ENCODE measurements at regions not wholly inside any gene's neighbourhood (a gene's known extent, or its start where the extent isn't known, plus 50 kb on each side); places are given as distances from the start of the nearest gene placed in this dataset.

GRCh38 chr12:107553211-107553765, 132.3 kb upstream of the PWP1 start:
- Histone ChIP-seq H3K4me1 (no peaks in the 10 kb centered on the region), H3K4me3 (no peak overlapping the region), H4K20me1 (no peaks in the 10 kb centered on the region), H3K4me2 (no peak overlapping the region), H3K9ac (no peak overlapping the region), H3K27me3 (no peaks in the 10 kb centered on the region), H3K9me3 (no peaks in the 10 kb centered on the region), H3K27ac (no peak overlapping the region), H3K36me3 (no peaks in the 10 kb centered on the region)
- no peak for TF ChIP-seq Cebpa-rat (IDR thresholded peaks at IDR 0.05)

DNA sequence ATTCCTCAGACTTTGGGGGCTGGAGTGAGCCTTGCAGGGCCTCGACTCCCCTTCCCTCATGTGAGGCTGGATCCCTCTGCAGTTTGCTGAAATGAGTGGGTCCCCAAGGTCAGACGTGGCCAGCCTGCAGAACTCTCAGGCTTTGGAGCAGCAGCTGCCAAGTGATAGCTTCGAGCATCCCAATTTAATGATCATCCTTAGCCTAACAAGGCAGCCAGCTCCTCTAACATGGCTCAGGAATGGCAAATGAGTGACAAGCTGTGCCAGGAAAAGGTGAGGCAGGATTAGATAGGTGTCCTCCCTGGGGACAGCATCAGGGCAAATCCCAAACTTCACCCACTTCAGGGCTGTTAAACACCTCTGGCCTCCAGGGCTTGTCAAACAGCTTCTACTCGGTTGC, 130.7 kb upstream of the PWP1 start:
- H3K4me1 ChIP-seq: peaks cover 12% of the 10 kb centered on the region
- no peak overlapping the region for H3K9ac ChIP-seq
- H3K36me3 ChIP-seq: no peaks in the 10 kb centered on the region
- H3K27ac ChIP-seq: no peak overlapping the region
- TF ChIP-seq Cebpa-rat (IDR thresholded peaks at IDR 0.05): no peak
- no peak overlapping the region for H3K4me2 ChIP-seq
- H3K4me3 ChIP-seq: no peak overlapping the region
- no peaks in the 10 kb centered on the region for H4K20me1 ChIP-seq
- no peaks in the 10 kb centered on the region for H3K9me3 ChIP-seq
- no peaks in the 10 kb centered on the region for H3K27me3 ChIP-seq

DNA sequence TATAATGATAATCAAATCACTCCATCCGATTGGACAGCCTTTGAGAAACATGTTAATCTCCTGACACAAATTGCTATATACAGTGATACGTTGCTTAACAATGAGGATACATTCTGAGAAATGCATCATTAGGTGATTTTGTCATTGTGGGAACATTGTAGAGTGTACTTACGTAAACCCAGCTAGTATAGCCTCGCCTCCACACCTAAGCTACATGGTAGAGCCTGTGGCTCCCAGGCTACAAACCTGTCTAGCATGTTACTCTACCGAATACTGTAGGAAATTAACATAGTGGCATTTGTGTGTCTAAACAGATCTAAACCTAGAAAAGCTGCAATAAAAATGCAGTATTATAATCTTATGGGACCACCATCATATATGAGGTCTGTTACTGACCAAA, 128.6 kb upstream of the PWP1 start:
- TF ChIP-seq Cebpa-rat (IDR thresholded peaks at IDR 0.05): no peak
- H4K20me1 ChIP-seq: no peaks in the 10 kb centered on the region

GRCh38 chr12:107557589-107558100, 128.0 kb upstream of the PWP1 start:
- Histone ChIP-seq H3K4me2 (no peak overlapping the region), H3K4me1 (peaks cover 18% of the 10 kb centered on the region), H3K36me3 (no peaks in the 10 kb centered on the region), H3K27me3 (no peaks in the 10 kb centered on the region), H3K9ac (no peak overlapping the region), H4K20me1 (no peaks in the 10 kb centered on the region), H3K4me3 (no peak overlapping the region), H3K27ac (no peak overlapping the region), H3K9me3 (no peaks in the 10 kb centered on the region)
- no peak for TF ChIP-seq Cebpa-rat (IDR thresholded peaks at IDR 0.05)

More for the DNA sequence above, 128.6 kb upstream of the PWP1 start:
- Histone ChIP-seq H3K4me1 (peaks cover 18% of the 10 kb centered on the region), H3K9ac (no peak overlapping the region), H3K4me3 (no peak overlapping the region), H3K27ac (no peak overlapping the region), H3K9me3 (no peaks in the 10 kb centered on the region), H3K4me2 (no peak overlapping the region), H3K27me3 (no peaks in the 10 kb centered on the region), H3K36me3 (no peaks in the 10 kb centered on the region)

DNA sequence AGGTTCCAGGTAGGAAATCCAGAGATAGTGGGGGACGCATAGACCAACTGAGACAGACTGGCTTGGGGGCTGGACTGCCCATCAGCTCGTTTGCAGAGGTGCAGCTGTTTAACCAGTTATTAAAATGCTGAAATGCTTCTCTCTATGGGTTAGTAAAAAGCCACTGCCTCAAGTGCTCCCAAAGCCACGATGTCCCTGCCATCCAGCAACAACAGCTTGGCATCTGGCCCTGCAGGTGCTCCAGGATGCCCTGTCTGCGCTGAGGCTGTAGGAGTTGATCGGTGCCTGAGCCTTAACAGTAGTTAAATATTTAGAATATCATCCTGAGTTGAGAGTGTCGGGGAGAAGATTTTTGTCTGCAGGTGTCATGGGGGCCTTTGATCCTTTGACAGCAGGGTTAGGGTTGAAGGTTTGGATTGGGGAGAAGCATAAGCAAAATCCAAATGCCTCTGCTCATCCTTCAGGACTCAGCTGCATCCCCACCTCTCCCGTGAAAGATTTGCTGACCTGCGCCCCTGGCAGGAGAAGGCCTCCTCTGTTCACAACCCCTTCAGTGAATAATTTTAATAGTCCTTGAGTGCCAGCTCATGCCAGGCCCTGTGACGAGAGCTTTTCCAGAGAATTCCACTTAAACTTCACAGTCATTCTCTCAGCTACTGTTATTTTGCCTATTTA, 127.3 kb upstream of the PWP1 start:
- Histone ChIP-seq H3K36me3 (no peaks in the 10 kb centered on the region), H3K4me3 (no peak overlapping the region), H3K9ac (no peak overlapping the region), H3K27ac (no peak overlapping the region), H3K9me3 (no peaks in the 10 kb centered on the region), H3K4me1 (peaks cover 18% of the 10 kb centered on the region), H3K4me2 (peak overlapping the region; percentile 39), H3K27me3 (no peaks in the 10 kb centered on the region), H4K20me1 (no peaks in the 10 kb centered on the region)
- TF ChIP-seq Cebpa-rat (IDR thresholded peaks at IDR 0.05): no peak

- H3K4me3 ChIP-seq: no peak overlapping the region
- TF ChIP-seq Cebpa-rat (IDR thresholded peaks at IDR 0.05): no peak
- no peaks in the 10 kb centered on the region for H3K9me3 ChIP-seq
- H3K36me3 ChIP-seq: no peaks in the 10 kb centered on the region
- H3K4me1 ChIP-seq: peaks cover 20% of the 10 kb centered on the region
- peak overlapping the region; percentile 39 for H3K4me2 ChIP-seq
- H3K9ac ChIP-seq: no peak overlapping the region
- H4K20me1 ChIP-seq: no peaks in the 10 kb centered on the region
- H3K27ac ChIP-seq: no peak overlapping the region
- no peaks in the 10 kb centered on the region for H3K27me3 ChIP-seq
These were observed 126.7 kb upstream of the PWP1 start for GRCh38 chr12:107558816-107559382.

- no peak overlapping the region for H3K9ac ChIP-seq
- peaks cover 26% of the 10 kb centered on the region for H3K4me1 ChIP-seq
- no peak overlapping the region for H3K27ac ChIP-seq
- H3K36me3 ChIP-seq: no peaks in the 10 kb centered on the region
- H3K27me3 ChIP-seq: no peaks in the 10 kb centered on the region
- H3K9me3 ChIP-seq: no peaks in the 10 kb centered on the region
- no peaks in the 10 kb centered on the region for H4K20me1 ChIP-seq
- no peak for TF ChIP-seq Cebpa-rat (IDR thresholded peaks at IDR 0.05)
- H3K4me3 ChIP-seq: no peak overlapping the region
- no peak overlapping the region for H3K4me2 ChIP-seq
These were observed 125.3 kb upstream of the PWP1 start for GRCh38 chr12:107560165-107560898.

GRCh38 chr12:107560899-107561285, 124.7 kb upstream of the PWP1 start:
- Histone ChIP-seq H3K36me3 (no peaks in the 10 kb centered on the region), H3K4me2 (no peak overlapping the region)
- TF ChIP-seq Cebpa-rat (IDR thresholded peaks at IDR 0.05): no peak

DNA sequence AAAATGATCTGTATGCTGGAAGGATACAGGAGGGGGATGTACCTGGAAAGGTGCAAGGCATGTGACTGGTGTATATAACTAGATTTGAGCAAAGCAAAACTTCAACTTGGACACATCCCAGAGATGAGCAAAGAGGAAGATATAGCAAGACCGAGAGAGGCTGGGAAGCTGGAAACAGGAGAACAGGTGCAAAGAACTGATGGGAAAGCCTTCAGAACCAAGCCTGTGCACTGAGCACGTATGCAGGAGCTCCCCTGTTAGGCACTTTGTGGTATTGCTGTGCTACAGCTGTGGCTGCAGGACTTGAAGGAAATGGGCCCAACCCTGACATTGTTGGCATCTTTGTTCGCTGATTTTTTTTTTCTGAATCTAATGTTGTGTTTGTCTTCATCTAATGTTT, 120.7 kb upstream of the PWP1 start:
- Histone ChIP-seq H3K36me3 (no peaks in the 10 kb centered on the region), H3K4me2 (no peak overlapping the region), H3K9ac (no peak overlapping the region), H3K27ac (no peak overlapping the region), H3K9me3 (no peaks in the 10 kb centered on the region), H3K4me1 (peaks cover 14% of the 10 kb centered on the region), H3K27me3 (no peaks in the 10 kb centered on the region), H3K4me3 (no peak overlapping the region), H4K20me1 (no peaks in the 10 kb centered on the region)
- no peak for TF ChIP-seq Cebpa-rat (IDR thresholded peaks at IDR 0.05)

More at GRCh38 chr12:107560899-107561285, 124.7 kb upstream of the PWP1 start:
- Histone ChIP-seq H3K27me3 (no peaks in the 10 kb centered on the region), H3K4me3 (no peak overlapping the region), H4K20me1 (no peaks in the 10 kb centered on the region), H3K9me3 (no peaks in the 10 kb centered on the region), H3K9ac (no peak overlapping the region), H3K4me1 (peaks cover 26% of the 10 kb centered on the region), H3K27ac (no peak overlapping the region)

DNA sequence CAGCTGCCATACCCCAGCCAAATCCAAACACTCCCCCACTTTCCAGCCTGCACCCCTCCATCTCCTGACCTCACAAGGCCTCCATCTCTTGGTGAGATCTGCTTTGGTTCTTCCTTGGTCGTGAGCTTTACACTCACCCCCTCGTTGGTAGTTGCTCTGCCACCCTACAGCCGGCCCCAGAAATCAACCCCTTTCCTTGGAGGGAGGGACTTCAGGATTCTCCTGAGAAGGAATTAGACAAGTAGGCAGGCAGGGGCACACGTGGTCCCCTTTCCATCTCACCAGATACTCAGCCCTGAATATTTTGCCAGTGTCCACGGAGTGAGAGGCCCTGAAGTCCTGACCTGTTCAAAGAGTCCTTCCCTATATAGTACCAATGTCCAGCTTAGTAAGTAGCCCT, 120.0 kb upstream of the PWP1 start:
- peaks cover 8% of the 10 kb centered on the region for H3K4me1 ChIP-seq
- H3K36me3 ChIP-seq: no peaks in the 10 kb centered on the region
- H4K20me1 ChIP-seq: no peaks in the 10 kb centered on the region
- no peak overlapping the region for H3K27ac ChIP-seq
- H3K4me3 ChIP-seq: no peak overlapping the region
- no peak for TF ChIP-seq Cebpa-rat (IDR thresholded peaks at IDR 0.05)
- H3K9me3 ChIP-seq: no peaks in the 10 kb centered on the region
- H3K4me2 ChIP-seq: no peak overlapping the region
- no peaks in the 10 kb centered on the region for H3K27me3 ChIP-seq
- no peak overlapping the region for H3K9ac ChIP-seq
